GM21825 (cell line): ENCODE measurements at regions not wholly inside any gene's neighbourhood (a gene's known extent, or its start where the extent isn't known, plus 50 kb on each side); places are given as distances from the start of the nearest gene placed in this dataset.

Experiments
- ATAC-seq: cut with Tn5 transposase; IDR thresholded peaks from one replicate; pipeline ENCODE4 v1.9.1; 2021; ENCODE audit warnings: mild to moderate bottlenecking, moderate library complexity; ENCODE audit not compliant: unreplicated experiment

- no peak for ATAC-seq
Measured at GRCh38 chr4:176843710-176844109, 51.0 kb upstream of the VEGFC start.

DNA sequence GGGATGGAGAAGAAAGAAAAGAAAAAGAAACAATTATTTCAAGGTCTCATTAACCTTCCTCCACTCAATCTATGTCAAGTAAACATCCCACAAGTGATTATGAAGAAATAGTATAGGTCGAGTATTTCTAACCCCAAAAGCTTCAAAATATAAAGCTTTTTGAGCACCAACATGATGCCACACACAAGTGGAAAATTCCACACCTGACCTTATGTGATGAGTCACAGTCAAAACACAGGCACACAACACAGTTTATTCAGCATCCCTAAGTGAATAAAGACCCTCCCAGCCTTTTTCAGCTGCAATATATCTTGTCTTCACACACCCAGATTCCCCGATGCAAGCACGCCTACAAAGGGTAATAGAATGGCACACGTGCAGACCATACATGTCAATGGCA lies 51.7 kb upstream of the VEGFC start:
- ATAC-seq: no peak

DNA sequence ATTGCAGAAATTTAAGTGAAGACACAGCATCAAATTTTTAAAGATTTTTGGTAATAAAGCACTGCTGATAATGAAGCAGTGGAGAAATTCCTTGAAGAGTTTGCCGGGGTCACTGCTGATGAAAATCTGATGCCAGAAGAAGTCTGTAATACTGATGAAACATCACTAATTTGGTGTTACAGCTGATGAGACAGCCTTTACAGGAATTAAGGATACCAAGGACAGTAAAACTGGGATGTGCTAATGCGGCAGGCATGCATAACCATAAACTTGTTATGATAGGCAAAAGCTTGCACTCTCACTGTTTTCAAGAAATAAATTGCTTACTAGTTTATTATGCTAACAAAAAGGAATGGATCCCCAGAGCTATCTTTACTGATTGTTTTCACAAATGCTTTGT lies 52.9 kb upstream of the VEGFC start:
- ATAC-seq: no peak

GRCh38 chr4:176849076-176849475 lies 56.4 kb upstream of the VEGFC start:
- ATAC-seq: no peak

DNA sequence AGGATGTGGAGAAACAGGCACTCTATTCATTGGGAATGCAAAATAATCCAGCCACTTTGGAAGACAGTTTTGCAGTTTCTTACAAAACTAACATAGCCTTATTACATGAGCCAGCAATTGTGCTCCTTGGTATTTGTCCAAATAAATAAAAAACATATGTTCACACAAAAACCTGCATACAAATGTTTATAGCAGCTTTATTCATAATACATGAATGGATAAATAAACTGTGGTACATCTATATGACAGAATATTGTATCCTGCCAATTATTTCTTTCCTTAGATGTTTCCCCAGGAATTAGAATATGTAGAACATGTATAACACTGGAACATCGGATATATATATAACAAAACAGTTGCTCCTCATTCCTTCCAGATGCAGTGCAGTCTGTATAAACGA lies 57.7 kb upstream of the VEGFC start:
- no peak for ATAC-seq

GRCh38 chr4:176856421-176856820 lies 63.7 kb upstream of the VEGFC start:
- no peak for ATAC-seq

- ATAC-seq: no peak
Measured at GRCh38 chr4:176858839-176859238, 66.1 kb upstream of the VEGFC start.

DNA sequence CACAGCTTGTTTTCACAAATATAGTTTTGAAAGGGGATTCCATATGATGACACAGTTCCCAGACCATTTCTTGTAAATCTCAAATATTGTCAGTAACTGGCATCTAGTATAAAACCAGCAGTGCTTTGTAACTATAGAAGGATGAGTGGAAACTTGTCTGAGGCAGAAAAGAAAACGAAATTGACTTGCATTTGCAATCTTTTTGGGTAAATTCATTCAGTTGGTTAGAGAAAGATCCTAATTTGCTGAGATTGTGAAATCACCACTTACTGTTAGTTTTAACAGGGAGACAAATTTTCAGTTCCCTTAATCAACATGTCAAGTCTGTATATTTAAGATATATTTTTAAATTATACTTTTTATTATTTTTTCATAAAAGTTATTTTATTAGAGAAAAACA lies 71.5 kb upstream of the VEGFC start:
- no peak for ATAC-seq

DNA sequence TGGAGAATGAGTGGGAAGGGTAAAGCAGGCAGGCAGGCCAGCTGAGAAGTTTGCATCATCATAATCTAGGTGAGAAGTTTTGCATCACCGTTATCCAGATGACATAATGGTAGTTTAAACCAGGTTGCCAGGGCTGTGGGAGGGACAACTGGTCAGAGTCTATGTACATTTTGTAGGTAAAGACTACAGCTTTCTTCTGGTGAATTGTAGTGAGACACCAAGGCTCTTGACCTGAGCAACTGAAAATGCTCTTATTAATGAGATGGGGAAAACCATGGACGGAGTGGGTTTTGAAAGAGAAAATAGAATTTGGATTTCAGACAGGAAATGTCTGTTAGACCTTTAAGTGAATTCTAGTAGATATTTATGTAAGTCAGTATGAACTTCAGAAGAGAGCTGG lies 76.0 kb upstream of the VEGFC start:
- no peak for ATAC-seq

GRCh38 chr4:176872461-176872860 lies 79.7 kb upstream of the VEGFC start:
- no peak for ATAC-seq

DNA sequence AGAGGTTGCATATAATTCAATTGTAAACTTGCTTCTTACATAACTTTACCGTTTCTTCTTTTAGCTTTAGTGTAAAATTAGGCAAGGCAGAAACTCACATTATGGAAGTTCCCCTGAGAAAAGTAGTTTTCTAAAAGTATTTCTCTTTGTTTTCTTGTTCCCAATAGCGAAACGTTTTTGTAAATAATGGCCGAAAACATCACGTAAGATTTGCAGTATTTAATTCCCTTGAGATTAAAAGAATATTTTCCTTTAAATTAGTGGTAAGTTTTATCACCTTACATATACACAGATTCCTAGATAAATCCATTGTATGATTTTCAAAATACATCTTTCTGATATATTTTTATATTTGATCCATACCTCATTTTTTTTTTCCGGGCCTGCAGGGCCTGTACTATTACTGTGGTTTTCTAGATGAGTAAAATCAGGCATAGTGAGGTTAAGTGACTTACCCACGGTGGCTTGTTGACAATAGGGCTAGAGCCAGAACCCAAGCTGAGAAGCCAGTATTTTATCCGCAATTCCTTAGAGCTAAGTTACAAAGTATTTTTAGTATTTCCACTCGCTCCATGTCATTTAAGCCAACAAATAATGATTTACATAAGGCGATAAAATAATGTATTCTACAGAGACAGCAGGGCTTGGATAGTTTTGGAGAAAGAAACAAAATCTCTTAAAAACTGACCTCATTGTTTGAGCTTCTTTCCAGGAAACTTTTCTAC lies 82.2 kb upstream of the VEGFC start:
- ATAC-seq: no peak

- ATAC-seq: no peak
Measured at GRCh38 chr4:176875446-176875930, 82.8 kb upstream of the VEGFC start.

DNA sequence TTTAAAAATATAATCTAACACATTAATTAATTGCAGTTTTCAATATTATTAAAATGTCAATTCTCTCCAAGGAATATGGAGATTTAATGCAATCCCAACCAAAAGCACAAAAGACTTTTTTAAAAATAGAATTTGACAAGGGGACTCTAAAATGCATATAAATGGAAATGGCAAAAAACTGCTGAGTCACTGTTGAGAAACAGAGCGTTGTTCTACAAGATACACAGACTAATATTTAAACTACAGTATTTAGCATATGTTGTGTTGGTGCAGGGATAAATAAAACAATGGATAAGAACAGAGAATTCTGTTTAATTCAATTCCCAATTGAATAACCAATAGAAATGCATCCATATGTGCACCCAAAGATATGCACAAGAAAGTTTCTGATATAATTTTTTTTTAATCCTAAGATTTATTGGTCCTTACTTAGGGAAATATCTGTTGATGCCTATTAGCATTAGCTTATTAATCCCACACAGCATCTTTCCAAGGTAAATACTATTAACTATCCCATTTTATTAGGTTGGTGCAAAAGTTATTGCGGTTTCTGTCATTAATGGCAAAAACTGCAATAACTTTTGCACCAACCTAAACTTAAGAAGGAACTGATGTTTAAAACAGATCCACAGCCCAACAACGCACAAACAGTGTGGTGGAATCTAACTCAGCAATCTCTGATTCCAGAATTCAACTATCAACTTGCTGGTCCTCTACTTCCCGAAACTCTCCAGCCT lies 86.8 kb upstream of the VEGFC start:
- ATAC-seq: no peak

GRCh38 chr4:176882206-176882605 lies 89.5 kb upstream of the VEGFC start:
- ATAC-seq: no peak

GRCh38 chr4:176883108-176883550 lies 90.4 kb upstream of the VEGFC start:
- no peak for ATAC-seq

GRCh38 chr4:176883681-176884418 lies 91.1 kb upstream of the VEGFC start:
- ATAC-seq: no peak

DNA sequence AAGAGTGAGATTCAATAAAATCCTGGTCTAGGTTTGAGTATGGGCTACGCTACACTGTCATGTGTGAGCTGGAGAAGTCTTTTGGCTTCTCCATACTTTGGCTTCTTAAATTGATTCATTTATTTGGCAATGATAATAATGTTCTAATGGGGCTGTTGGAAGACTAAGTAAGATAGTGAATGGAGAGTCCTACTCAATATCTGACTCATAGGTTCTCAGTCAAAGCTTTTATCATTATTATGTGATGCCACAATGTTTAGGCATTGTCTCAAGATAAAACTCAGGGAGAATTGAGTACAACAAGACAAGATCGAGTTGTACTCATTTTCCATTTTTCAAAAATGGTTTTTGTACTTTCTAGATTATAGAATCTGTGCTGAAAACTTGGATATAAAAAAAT lies 92.5 kb upstream of the VEGFC start:
- ATAC-seq: no peak

DNA sequence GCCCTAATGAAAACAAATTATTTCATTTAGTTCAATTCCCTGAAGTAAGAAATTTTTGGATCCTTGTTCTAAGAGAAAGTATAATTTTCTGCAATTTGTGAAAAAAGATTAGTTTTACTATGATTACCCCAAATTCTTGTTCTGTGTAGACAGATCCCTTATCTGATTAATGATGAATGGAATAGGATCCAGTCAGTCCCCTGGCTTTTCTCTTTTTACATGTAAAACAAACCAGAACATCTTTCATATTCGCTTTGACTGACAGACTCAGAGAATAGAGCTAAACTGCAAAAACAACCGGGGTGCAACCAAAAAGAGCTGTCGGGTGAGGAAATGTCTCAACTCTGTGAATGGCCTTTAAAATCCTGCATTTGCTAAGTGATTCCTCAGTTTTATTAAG lies 93.4 kb upstream of the VEGFC start:
- ATAC-seq: no peak

- no peak for ATAC-seq
Measured at GRCh38 chr4:176889776-176890175, 97.1 kb upstream of the VEGFC start.

- no peak for ATAC-seq
Measured at GRCh38 chr4:176894498-176894897, 101.8 kb upstream of the VEGFC start.

GRCh38 chr4:176896211-176896610 lies 103.5 kb upstream of the VEGFC start:
- ATAC-seq: no peak

DNA sequence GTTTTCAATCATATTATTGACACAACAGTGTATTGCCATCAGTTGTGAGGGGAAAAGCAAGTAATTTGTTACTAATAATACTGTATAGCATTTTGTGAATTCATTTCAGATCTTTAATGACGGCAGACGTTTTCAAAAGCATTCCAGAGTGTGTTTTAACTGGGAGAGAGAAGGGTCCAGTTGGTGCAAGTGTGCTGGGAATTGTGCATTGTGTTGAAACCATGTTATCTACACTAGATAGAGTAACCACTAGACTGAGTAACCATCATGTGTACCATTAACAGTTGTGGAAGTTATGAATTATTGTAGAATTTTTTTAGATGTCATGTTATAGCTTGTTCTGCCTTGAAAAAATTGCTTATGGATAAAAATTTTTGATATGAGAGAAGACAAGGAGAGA lies 104.5 kb upstream of the VEGFC start:
- ATAC-seq: no peak
